HG03196 (cell line): ENCODE measurements at regions not wholly inside any gene's neighbourhood (a gene's known extent, or its start where the extent isn't known, plus 50 kb on each side); places are given as distances from the start of the nearest gene placed in this dataset.

ENCODE experiments used
- ATAC-seq: cut with Tn5 transposase; IDR thresholded peaks from one replicate; pipeline ENCODE4 v1.9.1; 2021; ENCODE audit not compliant: unreplicated experiment

GRCh38 chr13:76751278-76751677 is 134.9 kb downstream of the KCTD12 start:
- no peak for ATAC-seq

DNA sequence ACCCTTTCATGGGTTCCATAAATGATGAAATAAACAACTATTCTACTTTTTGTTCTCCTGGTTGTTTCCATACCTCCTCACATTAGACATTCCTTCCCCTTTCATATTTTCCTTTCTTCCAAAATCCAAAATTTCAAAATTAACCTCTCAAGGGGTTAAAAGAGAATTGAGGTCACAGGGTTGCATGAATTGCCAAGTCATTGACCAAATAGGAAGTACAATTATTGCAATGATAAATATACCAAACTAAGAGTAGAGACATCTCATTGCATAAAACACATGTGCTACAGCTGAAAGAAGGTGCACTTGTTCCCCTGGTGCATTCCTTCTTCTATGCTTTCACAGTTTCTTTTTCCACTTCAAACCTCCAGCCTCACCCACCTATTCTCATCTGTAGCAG is 136.1 kb downstream of the KCTD12 start:
- ATAC-seq, result no peak

GRCh38 chr13:76745261-76746200 is 140.7 kb downstream of the KCTD12 start:
- ATAC-seq, result peak; percentile 83

DNA sequence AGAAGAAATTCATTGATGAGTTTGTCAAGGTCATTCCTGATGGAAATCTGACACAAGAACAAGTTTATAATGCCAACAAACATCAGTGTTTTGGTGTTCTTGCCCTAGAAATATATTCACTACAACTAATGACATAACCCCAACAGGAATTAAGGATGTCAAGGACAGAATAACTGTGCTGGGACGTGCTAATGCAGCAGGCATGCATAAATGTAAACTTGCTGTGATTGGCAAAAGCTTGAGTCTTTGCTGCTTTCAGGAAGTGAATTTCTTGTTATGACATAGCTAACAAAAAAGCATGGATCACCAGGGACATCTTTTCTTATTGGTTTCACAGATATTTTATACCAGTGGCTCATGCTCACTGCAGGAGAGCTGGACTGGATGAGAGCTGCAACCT is 144.6 kb downstream of the KCTD12 start:
- ATAC-seq, result no peak

- no peak for ATAC-seq
Observed at GRCh38 chr13:76741046-76741445, 145.2 kb downstream of the KCTD12 start.

DNA sequence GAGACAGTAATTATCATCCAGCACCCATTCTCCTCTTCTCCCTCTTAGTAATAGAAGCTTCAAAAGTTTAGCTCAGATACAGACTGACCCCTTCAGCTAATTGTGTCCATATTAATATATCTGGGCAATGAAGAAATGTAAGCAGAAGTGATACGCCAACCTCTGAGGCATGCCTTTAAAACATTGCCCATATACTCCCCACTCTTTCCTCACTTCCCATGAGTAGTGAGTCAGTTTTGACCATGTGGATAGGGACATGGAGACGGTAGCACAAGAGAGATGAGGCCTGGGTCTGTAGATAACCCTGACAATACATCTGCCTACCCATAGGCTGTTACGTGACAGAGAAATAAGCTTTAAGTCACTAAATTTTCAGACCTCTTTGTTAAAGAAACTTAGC is 147.6 kb downstream of the KCTD12 start:
- ATAC-seq, result no peak

- no peak for ATAC-seq
Observed at GRCh38 chr13:76737526-76737925, 148.7 kb downstream of the KCTD12 start.

GRCh38 chr13:76735641-76736040 is 150.6 kb downstream of the KCTD12 start:
- ATAC-seq, result no peak

DNA sequence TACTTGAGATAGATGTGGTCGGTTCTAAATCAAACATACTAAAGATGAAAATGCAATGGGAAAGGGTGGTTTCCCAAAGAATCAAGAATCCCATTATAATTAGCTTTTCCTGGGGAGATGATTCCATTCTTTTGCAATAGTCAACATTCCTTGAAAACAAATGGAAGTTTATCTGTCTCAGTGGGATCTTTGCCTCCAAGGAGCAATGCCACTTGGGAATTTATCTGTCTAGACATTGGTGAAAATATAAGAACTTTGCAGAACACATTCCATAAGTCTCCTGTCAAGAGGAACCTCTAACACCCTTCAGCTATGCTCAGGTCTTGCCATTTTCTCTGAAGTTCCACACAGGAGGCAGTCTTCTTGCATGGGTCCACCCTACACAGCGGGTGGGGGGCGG is 152.5 kb downstream of the KCTD12 start:
- ATAC-seq, result no peak

- ATAC-seq, result no peak
Observed at GRCh38 chr13:76732367-76732766, 153.8 kb downstream of the KCTD12 start.

DNA sequence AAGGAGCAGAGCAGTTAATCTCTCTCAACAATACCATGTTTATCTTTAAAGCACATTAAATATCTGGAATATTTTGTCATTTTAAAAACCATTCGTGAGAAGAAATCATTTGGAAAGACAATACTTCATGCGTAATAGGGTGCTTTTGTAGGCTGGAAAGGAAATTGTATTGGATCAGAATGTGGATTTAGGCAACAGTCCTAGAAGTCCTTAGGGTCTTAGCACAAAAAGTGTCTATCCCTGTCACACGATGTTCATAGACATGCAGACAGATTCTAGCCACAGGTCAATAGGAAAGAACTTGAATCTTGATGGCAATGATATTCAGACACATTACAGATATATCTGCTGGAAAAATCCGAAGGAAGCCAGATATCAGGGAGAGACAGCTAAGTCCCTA is 156.0 kb downstream of the KCTD12 start:
- no peak for ATAC-seq

DNA sequence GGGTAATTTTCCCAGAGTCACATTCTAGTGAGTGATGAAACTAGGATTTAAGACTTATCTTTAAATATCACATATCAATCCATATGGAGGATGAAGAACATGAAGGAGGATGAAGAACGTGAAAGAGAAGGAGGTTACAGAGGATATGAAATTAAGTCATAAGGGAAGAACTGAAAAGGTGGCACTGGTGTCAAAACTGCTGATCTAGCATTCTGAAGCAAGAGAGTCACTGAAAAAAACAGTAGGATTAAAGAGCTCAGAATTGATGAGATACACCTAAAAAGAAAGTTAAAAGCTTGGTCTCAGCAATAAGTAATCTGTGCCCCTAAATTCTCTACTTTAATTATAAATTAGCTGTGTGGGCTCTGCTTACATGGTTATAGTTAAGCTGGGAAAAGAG is 156.5 kb downstream of the KCTD12 start:
- no peak for ATAC-seq

DNA sequence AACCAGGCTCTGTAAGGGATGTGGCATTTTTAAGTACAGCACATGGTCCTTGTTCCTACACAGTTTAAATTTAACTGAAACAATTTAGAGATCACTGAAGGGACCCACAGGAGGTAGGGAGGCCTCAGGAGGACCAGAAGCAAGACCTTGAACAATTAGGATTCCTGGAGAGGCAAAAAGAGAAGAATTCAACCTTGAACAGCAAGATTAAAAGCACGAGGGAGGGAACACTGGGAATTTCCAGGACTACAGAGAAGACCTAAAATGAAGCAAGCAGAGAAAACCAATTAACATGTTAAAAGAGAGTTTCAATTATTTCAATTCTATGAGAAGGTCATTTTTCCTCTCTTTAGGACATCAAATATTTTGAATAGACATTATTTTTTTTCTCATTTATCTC is 160.3 kb downstream of the KCTD12 start:
- ATAC-seq, result no peak

GRCh38 chr13:76725211-76725610 is 161.0 kb downstream of the KCTD12 start:
- no peak for ATAC-seq

DNA sequence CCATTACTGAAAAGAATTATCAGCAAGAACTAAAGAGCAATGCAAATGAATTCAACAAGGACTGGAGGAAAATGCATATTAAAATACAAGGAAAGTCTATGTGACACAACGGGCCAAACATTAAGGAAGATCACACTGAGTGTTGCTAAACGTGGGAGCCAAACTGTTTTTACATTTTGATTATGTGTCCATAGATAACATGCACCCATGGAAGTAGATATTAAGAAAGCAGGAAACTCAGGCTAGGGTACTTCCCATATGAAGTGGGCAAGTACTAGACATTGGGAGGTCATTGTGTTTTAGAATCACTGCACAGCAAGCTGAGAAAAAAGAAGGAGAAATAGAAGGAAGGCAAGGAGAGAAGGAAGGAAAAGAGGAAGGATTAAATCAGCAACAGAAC is 161.8 kb downstream of the KCTD12 start:
- ATAC-seq, result no peak

- no peak for ATAC-seq
Observed at GRCh38 chr13:76723551-76724232, 162.5 kb downstream of the KCTD12 start.

- no peak for ATAC-seq
Observed at GRCh38 chr13:76722782-76723181, 163.4 kb downstream of the KCTD12 start.

GRCh38 chr13:76720821-76721220 is 165.4 kb downstream of the KCTD12 start:
- no peak for ATAC-seq

DNA sequence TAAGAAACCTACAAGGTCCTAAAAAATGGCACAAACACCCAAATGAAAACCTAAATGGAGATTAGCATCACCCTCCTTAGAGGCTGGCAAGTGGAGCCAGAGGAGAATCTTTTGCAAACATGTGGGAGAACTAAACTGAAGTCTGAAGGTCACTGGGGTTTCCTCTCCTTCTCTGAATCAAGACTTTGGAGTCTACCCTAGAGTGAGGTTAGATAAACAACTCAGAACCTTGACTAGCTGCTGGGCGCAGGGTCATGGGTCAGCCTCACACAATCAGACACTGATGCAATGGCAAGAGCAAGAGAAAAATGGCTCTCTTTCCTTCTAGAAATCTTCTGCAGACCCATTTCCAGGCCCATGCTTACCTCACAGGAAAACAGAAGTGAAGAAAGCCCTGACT is 165.8 kb downstream of the KCTD12 start:
- ATAC-seq, result no peak

DNA sequence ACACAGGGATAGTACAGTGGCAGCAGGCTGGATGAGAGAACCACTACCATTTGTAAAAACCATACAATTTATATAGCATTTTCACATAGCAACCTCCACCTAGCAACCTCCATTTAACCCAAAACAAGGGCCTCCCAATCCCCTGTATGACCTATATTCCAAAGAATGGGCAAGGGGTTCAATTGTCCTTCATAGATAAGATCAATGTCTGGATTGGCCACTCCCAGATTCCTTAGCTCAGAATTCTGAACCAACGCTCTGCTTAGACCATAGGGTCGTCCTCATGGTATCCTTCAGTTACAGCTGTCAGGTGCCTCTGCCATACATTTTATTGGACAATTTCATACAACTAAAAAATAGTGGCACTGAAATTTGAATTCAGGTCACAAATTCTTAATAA is 166.2 kb downstream of the KCTD12 start:
- ATAC-seq, result no peak

DNA sequence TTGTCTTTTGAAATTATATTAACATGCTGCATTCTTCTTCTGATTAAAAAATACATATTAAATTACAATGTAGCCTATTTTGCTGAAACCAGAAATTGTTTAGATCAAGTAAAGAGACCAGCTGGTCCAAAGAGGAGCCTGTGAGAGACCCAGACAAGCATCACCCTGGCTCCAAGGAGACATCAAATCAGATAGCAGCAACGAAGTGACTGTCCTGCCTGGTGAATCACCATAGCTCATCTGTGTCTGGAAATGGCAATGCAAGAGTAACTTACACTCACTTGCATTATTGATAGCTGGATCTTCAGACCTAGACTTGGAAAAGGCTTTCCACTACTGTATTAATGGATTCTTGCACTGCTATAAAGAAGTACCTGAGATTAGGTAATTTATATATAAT is 169.1 kb downstream of the KCTD12 start:
- ATAC-seq, result no peak

- no peak for ATAC-seq
Observed at GRCh38 chr13:76715621-76716020, 170.6 kb downstream of the KCTD12 start.
